ENCODE measurements at regions not wholly inside any gene's neighbourhood (a gene's known extent, or its start where the extent isn't known, plus 50 kb on each side); places are given as distances from the start of the nearest gene placed in this dataset.

GRCh38 chr5:105836268-105836667 lies 1834.5 kb downstream of the EFNA5 start:
- no peak for TF ChIP-seq POLR2AphosphoS5 (IDR thresholded peaks at IDR 0.05; ENCODE audit: insufficient read depth, low read depth, low read length)
- TF ChIP-seq, protein P1, sequence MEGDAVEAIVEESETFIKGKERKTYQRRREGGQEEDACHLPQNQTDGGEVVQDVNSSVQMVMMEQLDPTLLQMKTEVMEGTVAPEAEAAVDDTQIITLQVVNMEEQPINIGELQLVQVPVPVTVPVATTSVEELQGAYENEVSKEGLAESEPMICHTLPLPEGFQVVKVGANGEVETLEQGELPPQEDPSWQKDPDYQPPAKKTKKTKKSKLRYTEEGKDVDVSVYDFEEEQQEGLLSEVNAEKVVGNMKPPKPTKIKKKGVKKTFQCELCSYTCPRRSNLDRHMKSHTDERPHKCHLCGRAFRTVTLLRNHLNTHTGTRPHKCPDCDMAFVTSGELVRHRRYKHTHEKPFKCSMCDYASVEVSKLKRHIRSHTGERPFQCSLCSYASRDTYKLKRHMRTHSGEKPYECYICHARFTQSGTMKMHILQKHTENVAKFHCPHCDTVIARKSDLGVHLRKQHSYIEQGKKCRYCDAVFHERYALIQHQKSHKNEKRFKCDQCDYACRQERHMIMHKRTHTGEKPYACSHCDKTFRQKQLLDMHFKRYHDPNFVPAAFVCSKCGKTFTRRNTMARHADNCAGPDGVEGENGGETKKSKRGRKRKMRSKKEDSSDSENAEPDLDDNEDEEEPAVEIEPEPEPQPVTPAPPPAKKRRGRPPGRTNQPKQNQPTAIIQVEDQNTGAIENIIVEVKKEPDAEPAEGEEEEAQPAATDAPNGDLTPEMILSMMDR (IDR thresholded peaks at IDR 0.05; ENCODE audit: extremely low read depth in 1 of 2, insufficient read depth in 1 of 2, low read depth in 1 of 2, low read length in 2 of 2) = no peak
- TF ChIP-seq POLR2A (IDR thresholded peaks at IDR 0.05; ENCODE audit: low read depth, low read length) = no peak
- TF ChIP-seq GATA2 (IDR thresholded peaks at IDR 0.05; ENCODE audit: insufficient read depth, insufficient read length, low read depth, low read length) = no peak

All from endothelial cell of umbilical vein (primary cell).